ENCODE measurements at regions not wholly inside any gene's neighbourhood (a gene's known extent, or its start where the extent isn't known, plus 50 kb on each side); places are given as distances from the start of the nearest gene placed in this dataset.

GRCh38 chr10:31754803-31755624 is 173.6 kb downstream of the ARHGAP12 start:
- no peak for DNase-seq

- DNase-seq: no peak
Measured at GRCh38 chr10:31753681-31754080, 174.9 kb downstream of the ARHGAP12 start.

GRCh38 chr10:31752170-31752569 is 176.5 kb downstream of the ARHGAP12 start:
- no peak for DNase-seq

GRCh38 chr10:31751738-31752080 is 176.9 kb downstream of the ARHGAP12 start:
- no peak for DNase-seq

- no peak for DNase-seq
Measured at GRCh38 chr10:31751051-31751737, 177.4 kb downstream of the ARHGAP12 start.

GRCh38 chr10:31749981-31750840 is 178.4 kb downstream of the ARHGAP12 start:
- no peak for DNase-seq

- no peak for DNase-seq
Measured at GRCh38 chr10:31749301-31749700, 179.3 kb downstream of the ARHGAP12 start.

GRCh38 chr10:31745612-31746376 is 182.8 kb downstream of the ARHGAP12 start:
- no peak for DNase-seq

GRCh38 chr10:31744025-31744424 is 184.6 kb downstream of the ARHGAP12 start:
- DNase-seq: no peak

GRCh38 chr10:31742255-31742654 is 186.4 kb downstream of the ARHGAP12 start:
- DNase-seq: no peak

GRCh38 chr10:31741473-31741872 is 187.2 kb downstream of the ARHGAP12 start:
- no peak for DNase-seq

GRCh38 chr10:31739711-31740110 is 188.9 kb downstream of the ARHGAP12 start:
- DNase-seq: no peak

GRCh38 chr10:31739146-31739545 is 189.5 kb downstream of the ARHGAP12 start:
- no peak for DNase-seq

GRCh38 chr10:31731711-31732110 is 196.9 kb downstream of the ARHGAP12 start:
- DNase-seq: no peak

GRCh38 chr10:31730776-31731175 is 197.9 kb downstream of the ARHGAP12 start:
- DNase-seq: no peak

GRCh38 chr10:31728698-31729224 is 199.9 kb downstream of the ARHGAP12 start:
- no peak for DNase-seq

GRCh38 chr10:31725436-31725835 is 203.2 kb downstream of the ARHGAP12 start:
- no peak for DNase-seq

GRCh38 chr10:31724296-31724695 is 204.3 kb downstream of the ARHGAP12 start:
- DNase-seq: no peak

- DNase-seq: no peak
Measured at GRCh38 chr10:31723106-31723750, 205.4 kb downstream of the ARHGAP12 start.

- DNase-seq: no peak
Measured at GRCh38 chr10:31721096-31721495, 207.5 kb downstream of the ARHGAP12 start.

GRCh38 chr10:31720546-31720945 is 208.1 kb downstream of the ARHGAP12 start:
- no peak for DNase-seq

- no peak for DNase-seq
Measured at GRCh38 chr10:31709476-31709875, 219.2 kb downstream of the ARHGAP12 start.

All from NCI-H187 (cell line).